Hypothalamus (tissue), 51 donors: ENCODE measurements at regions not wholly inside any gene's neighbourhood (a gene's known extent, or its start where the extent isn't known, plus 50 kb on each side); places are given as distances from the start of the nearest gene placed in this dataset.
"Not testable (repeated sequence)": the region's sequence is repeated elsewhere in the genome, so short reads cannot be mapped to it uniquely, and the experiment has no call there.

Experiments
- DNase-seq, 51 donors: peaks; one replicate each; lab custom pipeline; 2025; lab: John Stamatoyannopoulos, UW

GRCh38 chr1:149352205-149352604 is 122.6 kb upstream of the NBPF19 start:
- DNase-seq, result not testable (repeated sequence)

- DNase-seq, result not testable (repeated sequence)
Observed at GRCh38 chr1:149354579-149354978, 120.3 kb upstream of the NBPF19 start.

- not testable (repeated sequence) for DNase-seq
Observed at GRCh38 chr1:149355748-149356147, 119.1 kb upstream of the NBPF19 start.

- DNase-seq, result not testable (repeated sequence)
Observed at GRCh38 chr1:149356152-149356551, 118.7 kb upstream of the NBPF19 start.

- DNase-seq, result not testable (repeated sequence)
Observed at GRCh38 chr1:149360351-149360750, 114.5 kb upstream of the NBPF19 start.

DNA sequence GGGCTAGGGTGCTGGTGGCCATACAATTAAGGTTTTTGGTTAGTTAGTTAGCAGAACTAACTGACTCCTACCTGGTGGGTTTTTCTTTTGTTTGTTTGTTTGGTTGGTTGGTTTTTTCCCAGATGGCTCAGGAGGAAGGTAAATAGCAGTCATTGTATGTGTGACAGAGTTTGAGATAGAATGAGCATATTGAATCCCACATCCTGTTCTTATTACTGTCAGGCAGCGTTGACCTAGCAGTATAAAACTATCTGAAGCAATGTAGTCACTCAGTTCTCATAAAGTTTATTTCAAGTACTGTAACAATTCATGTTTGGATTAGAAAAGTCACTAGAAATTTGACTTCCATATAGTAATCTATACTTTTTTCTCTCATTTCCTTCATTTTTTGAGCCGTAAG is 113.5 kb upstream of the NBPF19 start:
- not testable (repeated sequence) for DNase-seq

- not testable (repeated sequence) for DNase-seq
Observed at GRCh38 chr1:149364188-149364981, 110.5 kb upstream of the NBPF19 start.

DNA sequence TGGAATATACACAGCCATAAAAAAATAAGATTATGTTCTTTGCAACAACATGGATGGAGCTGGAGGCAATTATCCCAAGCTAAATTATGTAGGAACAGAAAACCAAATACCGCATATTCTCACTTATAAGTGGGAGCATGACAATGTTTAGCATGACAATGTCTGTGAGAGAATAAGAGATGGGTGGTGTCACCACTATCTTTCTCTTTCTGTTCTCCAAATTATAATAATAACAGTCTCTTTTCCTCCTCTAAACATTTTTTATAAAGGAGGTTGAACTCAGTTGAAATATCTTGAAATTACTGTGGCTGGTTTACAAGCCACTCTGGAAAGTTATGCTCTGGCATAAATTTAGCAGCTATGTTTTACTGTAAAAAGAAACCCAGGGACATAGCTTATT is 108.4 kb upstream of the NBPF19 start:
- not testable (repeated sequence) for DNase-seq

DNA sequence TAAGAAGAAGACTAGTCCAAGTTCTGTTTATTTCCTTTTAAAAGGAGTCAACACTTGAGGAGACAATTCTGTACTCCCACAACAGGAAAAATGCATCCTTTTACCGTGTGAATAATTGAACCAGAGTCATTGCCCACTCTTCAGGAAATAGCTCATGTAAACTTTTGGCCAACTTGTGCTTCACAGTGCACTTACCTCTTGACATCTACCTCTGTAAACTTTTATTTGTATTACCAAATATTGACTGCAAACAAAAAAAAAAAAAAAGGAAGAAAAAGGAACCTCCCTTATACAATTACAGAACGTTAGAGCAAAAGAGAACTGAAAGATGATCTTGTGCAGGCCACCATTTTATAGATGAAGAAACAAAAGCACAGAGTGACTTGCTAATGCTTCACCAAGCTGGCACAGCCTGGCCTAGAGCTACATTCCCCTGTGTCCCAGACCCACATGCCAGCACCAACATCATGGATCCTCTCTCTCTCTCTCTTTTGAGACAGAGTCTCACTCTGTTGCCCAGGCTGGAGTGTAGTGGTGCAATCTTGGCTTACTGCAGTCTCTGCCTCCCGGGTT is 107.3 kb upstream of the NBPF19 start:
- not testable (repeated sequence) for DNase-seq

GRCh38 chr1:149368337-149368736 is 106.5 kb upstream of the NBPF19 start:
- not testable (repeated sequence) for DNase-seq

GRCh38 chr1:149369081-149369480 is 105.8 kb upstream of the NBPF19 start:
- DNase-seq, result not testable (repeated sequence)

DNA sequence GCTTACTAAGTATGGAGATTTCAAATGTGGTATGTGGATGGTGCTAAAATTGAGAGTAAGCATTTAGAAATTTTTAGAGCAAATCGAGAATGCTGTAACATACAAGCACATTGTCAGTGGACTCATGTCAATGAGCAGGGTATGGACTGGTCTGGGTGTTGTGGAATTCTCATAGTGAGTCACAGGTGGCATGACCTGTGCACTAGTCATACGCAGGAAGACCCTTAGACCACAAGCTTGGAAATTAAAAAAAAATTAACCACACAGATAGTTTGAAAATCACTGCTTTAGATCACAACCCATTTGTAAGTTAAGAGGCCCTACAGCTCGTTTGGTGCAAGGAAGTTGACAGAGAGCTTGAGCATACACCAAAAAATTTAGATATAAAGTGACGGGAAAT is 102.9 kb upstream of the NBPF19 start:
- DNase-seq, result not testable (repeated sequence)

GRCh38 chr1:149378462-149378861 is 96.4 kb upstream of the NBPF19 start:
- DNase-seq, result not testable (repeated sequence)

DNA sequence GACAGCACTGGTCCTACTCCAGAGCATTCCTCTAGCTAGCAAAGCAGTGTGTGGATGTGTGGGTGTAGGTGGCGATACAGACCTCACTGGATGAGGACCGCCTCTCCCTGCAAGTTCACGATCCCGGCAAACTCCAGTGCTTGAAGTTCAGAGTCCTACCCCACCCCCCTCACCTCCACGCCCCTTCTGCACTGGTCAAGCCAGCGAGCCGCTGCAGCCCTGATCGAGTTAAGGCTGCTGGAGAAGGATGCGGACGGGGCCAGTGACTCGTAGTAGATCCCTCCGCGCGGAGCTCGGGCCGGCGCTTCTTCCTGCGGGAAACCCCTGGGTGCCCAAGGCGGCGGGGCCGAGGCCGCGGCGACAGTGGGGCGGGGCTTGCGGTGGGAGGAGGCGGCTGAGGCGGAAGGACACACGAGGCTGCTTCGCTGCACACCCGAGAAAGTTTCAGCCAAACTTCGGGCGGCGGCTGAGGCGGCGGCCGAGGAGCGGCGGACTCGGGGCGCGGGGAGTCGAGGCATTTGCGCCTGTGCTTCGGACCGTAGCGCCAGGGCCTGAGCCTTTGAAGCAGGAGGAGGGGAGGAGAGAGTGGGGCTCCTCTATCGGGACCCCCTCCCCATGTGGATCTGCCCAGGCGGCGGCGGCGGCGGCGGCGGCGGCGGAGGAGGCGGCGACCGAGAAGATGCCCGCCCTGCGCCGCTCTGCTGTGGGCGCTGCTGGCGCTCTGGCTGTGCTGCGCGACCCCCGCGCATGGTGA is 84.5 kb upstream of the NBPF19 start:
- peak in 45 of 51 donors; percentile 0 to 64 (median 22) for DNase-seq

- not testable (repeated sequence) for DNase-seq
Observed at GRCh38 chr1:149390931-149391330, 83.9 kb upstream of the NBPF19 start.

- not testable (repeated sequence) for DNase-seq
Observed at GRCh38 chr1:149395802-149396201, 79.0 kb upstream of the NBPF19 start.

- not testable (repeated sequence) for DNase-seq
Observed at GRCh38 chr1:149398527-149398926, 76.3 kb upstream of the NBPF19 start.

DNA sequence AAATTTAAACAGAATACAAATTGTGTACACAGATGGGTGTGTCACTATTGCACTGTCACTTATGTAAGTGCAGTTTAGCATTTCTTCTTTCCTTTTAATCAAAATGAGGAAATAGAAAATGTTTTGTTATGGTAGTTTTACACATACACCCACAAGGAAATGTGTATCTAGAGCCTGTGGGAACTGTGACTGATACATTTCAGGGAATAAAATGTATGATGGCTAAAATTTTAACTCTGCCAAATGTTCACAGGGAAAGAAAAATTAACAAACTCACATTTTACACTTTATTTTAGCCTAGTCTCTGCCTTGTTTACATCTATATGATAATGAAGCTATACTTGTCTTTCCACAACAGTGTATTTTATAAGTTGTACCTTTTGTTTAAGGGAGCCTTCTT is 66.4 kb upstream of the NBPF19 start:
- DNase-seq, result not testable (repeated sequence)

DNA sequence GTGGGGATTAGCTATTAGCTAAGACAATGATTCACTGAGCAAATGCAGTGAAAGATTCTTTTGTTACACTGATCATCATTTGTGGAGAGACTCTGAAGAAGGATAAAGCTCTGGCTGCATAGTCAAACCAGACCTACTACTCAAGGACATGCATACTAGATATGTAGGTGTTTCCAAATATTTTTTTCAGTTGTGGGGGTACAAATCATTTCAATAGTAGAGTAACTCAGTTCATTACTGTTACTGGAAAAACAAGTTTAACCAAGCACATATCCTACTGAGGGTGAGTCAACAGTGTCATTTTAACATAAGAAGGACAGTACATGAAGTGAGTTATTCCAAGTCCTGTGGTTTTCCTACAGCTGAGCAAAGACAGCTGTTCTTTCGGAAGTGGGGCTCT is 59.5 kb upstream of the NBPF19 start:
- DNase-seq, result not testable (repeated sequence)

- DNase-seq, result not testable (repeated sequence)
Observed at GRCh38 chr1:149418782-149419181, 56.1 kb upstream of the NBPF19 start.

DNA sequence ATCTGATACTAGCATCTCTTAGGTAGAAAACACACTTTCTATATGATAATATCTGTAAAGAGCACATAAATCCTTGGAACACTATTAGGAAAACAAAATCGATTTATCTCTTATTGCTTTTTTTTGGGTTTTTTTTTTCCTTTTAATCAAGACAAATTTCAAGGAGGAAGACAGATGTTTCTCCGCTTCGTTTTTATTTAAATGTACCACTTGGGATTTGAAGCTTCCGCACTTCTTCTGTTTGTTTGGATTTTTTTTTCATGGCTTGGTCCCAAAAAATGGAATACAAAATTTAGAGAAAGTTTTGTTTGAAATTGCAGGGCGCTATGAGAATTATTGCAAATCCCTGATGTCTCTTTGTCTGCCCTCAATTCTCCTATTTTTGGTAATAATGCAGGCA is 51.7 kb upstream of the NBPF19 start:
- DNase-seq, result not testable (repeated sequence)
